GM23338 (cell line): ENCODE measurements at regions not wholly inside any gene's neighbourhood (a gene's known extent, or its start where the extent isn't known, plus 50 kb on each side); places are given as distances from the start of the nearest gene placed in this dataset.

Experiments used
- CREB1 ChIP-seq: fragments of 250-450 bp; sonication (Bioruptor Pico); IDR thresholded peaks from 2 replicates; pipeline ENCODE4 v1.5.0; 2020; ENCODE audit warnings: low read depth, mild to moderate bottlenecking, moderate library complexity
- CTCF ChIP-seq, 2 experiments: fragments of 200-600 bp in 1 of 2; sonication (generic) in 1 of 2; conservative IDR thresholded peaks; 2 replicates each; pipeline versions ENCODE4 v1.5.1 to v1.6.1; 2016 to 2017; ENCODE audit warnings: antibody characterized with exemption in 2 of 2, low read depth in 2 of 2, mild to moderate bottlenecking in 2 of 2, moderate library complexity in 1 of 2
- EZH2 ChIP-seq: fragments of 200-600 bp; sonication (generic); IDR thresholded peaks from one replicate; pipeline ENCODE4 v1.8.0; 2017; ENCODE audit warnings: antibody characterized with exemption, mild to moderate bottlenecking, low read depth; ENCODE audit not compliant: unreplicated experiment
- POLR2AphosphoS5 ChIP-seq: IDR thresholded peaks from 2 replicates; pipeline ENCODE4 v1.6.1; 2016; ENCODE audit warnings: antibody characterized with exemption, low read depth
- ZNF114 ChIP-seq: fragments of 250-450 bp; sonication (Bioruptor Pico); IDR thresholded peaks from 2 replicates; pipeline ENCODE4 v1.5.0; 2020; ENCODE audit warnings: mild to moderate bottlenecking, moderate library complexity

GRCh38 chr9:16074963-16075362 lies 522.1 kb downstream of the CCDC171 start:
- no peak for TF ChIP-seq CTCF (conservative IDR thresholded peaks at IDR 0.05; ENCODE audit: low read depth in 2 of 2)
- TF ChIP-seq CREB1 = no peak
- TF ChIP-seq EZH2 = no peak
- no peak for TF ChIP-seq POLR2AphosphoS5
- no peak for TF ChIP-seq ZNF114 (CRISPR knock-in tag)
